IPS DF 6.9 (cell line): ENCODE measurements at regions not wholly inside any gene's neighbourhood (a gene's known extent, or its start where the extent isn't known, plus 50 kb on each side); places are given as distances from the start of the nearest gene placed in this dataset.
"Not testable (repeated sequence)": the region's sequence is repeated elsewhere in the genome, so short reads cannot be mapped to it uniquely, and the experiment has no call there.

Source experiments
- DNase-seq: peaks from one replicate; pipeline ENCODE4 v3.0.0-alpha.2; 2013; ENCODE audit warnings: low read depth, low spot score
- H3K27ac ChIP-seq: one replicate; pipeline ENCODE4 v1.5.1; 2013; ENCODE audit warnings: low read length, control low read depth
- H3K27me3 ChIP-seq: 2 replicates; pipeline ENCODE4 v1.6.1; 2013; ENCODE audit warnings: mild to moderate bottlenecking, low read length; ENCODE audit not compliant: control insufficient read depth, insufficient read depth
- H3K36me3 ChIP-seq: 2 replicates; pipeline ENCODE4 v1.6.1; 2013; ENCODE audit warnings: low read length; ENCODE audit not compliant: control insufficient read depth, insufficient read depth
- H3K4me1 ChIP-seq: 2 replicates; pipeline ENCODE4 v1.6.1; 2013; ENCODE audit warnings: low read length; ENCODE audit not compliant: control insufficient read depth, insufficient read depth
- H3K4me3 ChIP-seq: 2 replicates; pipeline ENCODE4 v1.5.1; 2013; ENCODE audit warnings: mild to moderate bottlenecking, low read length
- H3K9me3 ChIP-seq: 2 replicates; pipeline ENCODE4 v1.6.1; 2013; ENCODE audit warnings: low read length, inconsistent platforms; ENCODE audit not compliant: control insufficient read depth, insufficient read depth
- WGBS: extraction: QIAGEN DNeasy Blood & Tissue Kit; methylation state at CpG from one replicate; pipeline ENCODE4 v1.1.7; 2013; ENCODE audit warnings: mixed read lengths, missing lambda C conversion rate; ENCODE audit not compliant: insufficient read length, insufficient coverage; 5-methylcytosine and 5-hydroxymethylcytosine counted together

DNA sequence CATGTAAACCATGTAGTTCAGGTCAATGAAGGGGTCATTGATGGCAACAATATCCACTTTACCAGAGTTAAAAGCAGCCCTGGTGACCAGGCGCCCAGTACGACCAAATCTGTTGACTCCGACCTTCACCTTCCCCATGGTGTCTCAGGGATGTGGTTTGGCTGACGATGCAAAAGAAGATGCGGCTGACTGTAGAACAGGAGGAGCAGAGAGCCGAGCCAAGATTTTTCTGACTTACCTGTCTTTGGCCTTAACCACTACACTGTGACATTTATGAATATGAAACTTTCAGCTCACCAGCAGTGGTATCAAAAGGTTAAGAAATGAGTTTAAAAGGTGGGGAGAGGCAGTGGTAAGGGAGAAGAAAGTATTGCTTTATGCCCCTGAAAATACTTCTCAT, 309.8 kb downstream of the BCOR start:
- no peaks in the 10 kb centered on the region for H3K36me3 ChIP-seq
- H3K4me3 ChIP-seq, result no peak overlapping the region
- no peaks in the 10 kb centered on the region; the same call in 1 of the 2 replicates for H3K4me1 ChIP-seq
- no peaks in the 10 kb centered on the region for H3K27me3 ChIP-seq
- no peak for DNase-seq
- no peaks in the 10 kb centered on the region for H3K9me3 ChIP-seq
- WGBS, result no CpG with 5 or more reads among the region's 6 CpGs
- no peak overlapping the region for H3K27ac ChIP-seq

GRCh38 chrX:39788521-39788920, 309.2 kb downstream of the BCOR start:
- no CpG with 5 or more reads among the region's 6 CpGs for WGBS

GRCh38 chrX:39791691-39792090, 306.1 kb downstream of the BCOR start:
- H3K4me1 ChIP-seq, result no peaks in the 10 kb centered on the region; the same call in 1 of the 2 replicates
- WGBS, result no CpG with 5 or more reads among the region's 6 CpGs
- DNase-seq, result no peak
- no peaks in the 10 kb centered on the region for H3K9me3 ChIP-seq
- H3K27me3 ChIP-seq, result no peaks in the 10 kb centered on the region
- no peak overlapping the region for H3K27ac ChIP-seq
- no peaks in the 10 kb centered on the region for H3K36me3 ChIP-seq
- no peak overlapping the region for H3K4me3 ChIP-seq

More at GRCh38 chrX:39788521-39788920, 309.2 kb downstream of the BCOR start:
- no peak overlapping the region for H3K4me3 ChIP-seq
- no peaks in the 10 kb centered on the region for H3K27me3 ChIP-seq
- DNase-seq, result no peak
- H3K4me1 ChIP-seq, result no peaks in the 10 kb centered on the region; the same call in 1 of the 2 replicates
- H3K9me3 ChIP-seq, result no peaks in the 10 kb centered on the region
- H3K36me3 ChIP-seq, result no peaks in the 10 kb centered on the region
- H3K27ac ChIP-seq, result no peak overlapping the region

DNA sequence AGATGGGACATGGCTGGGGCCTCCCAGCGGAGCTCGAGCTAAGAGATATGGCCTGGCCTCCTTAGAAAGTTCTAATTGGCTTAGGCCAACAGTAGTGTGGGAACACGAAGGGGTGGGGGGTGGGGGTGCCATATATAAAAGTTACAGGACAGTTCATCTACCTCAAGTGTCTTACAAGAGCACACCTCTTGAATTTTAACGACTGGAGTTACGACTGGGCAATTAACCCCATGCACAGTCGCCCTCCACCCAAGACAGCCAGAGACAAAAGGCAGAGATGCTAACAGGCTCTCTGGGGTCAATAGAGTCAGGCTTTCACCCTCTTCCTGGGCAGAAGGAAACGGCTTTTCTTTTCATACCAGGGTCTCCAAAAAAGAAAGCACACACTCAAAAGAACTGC, 302.2 kb downstream of the BCOR start:
- no peak overlapping the region for H3K27ac ChIP-seq
- no peaks in the 10 kb centered on the region for H3K36me3 ChIP-seq
- no peaks in the 10 kb centered on the region for H3K4me1 ChIP-seq
- no peaks in the 10 kb centered on the region for H3K9me3 ChIP-seq
- H3K4me3 ChIP-seq, result no peak overlapping the region
- no CpG with 5 or more reads among the region's 7 CpGs for WGBS
- no peaks in the 10 kb centered on the region for H3K27me3 ChIP-seq
- no peak for DNase-seq

GRCh38 chrX:39796856-39797255, 300.9 kb downstream of the BCOR start:
- Histone ChIP-seq H3K27ac (no peak overlapping the region), H3K4me3 (no peak overlapping the region), H3K9me3 (no peaks in the 10 kb centered on the region), H3K4me1 (no peaks in the 10 kb centered on the region), H3K27me3 (no peaks in the 10 kb centered on the region), H3K36me3 (no peaks in the 10 kb centered on the region)
- DNase-seq, result no peak
- WGBS, result no CpG with 5 or more reads among the region's 3 CpGs

GRCh38 chrX:39798488-39798887, 299.3 kb downstream of the BCOR start:
- WGBS, result no CpG with 5 or more reads among the region's 2 CpGs
- H3K9me3 ChIP-seq, H3K4me3 ChIP-seq: not testable (repeated sequence)

GRCh38 chrX:39802354-39802753, 295.4 kb downstream of the BCOR start:
- no peak overlapping the region for H3K4me3 ChIP-seq
- no peaks in the 10 kb centered on the region for H3K4me1 ChIP-seq
- no CpG with 5 or more reads among the region's 11 CpGs for WGBS
- H3K9me3 ChIP-seq, result no peaks in the 10 kb centered on the region
- no peak overlapping the region for H3K27ac ChIP-seq
- H3K27me3 ChIP-seq, result no peaks in the 10 kb centered on the region
- no peaks in the 10 kb centered on the region for H3K36me3 ChIP-seq
- DNase-seq, result no peak

More at GRCh38 chrX:39798488-39798887, 299.3 kb downstream of the BCOR start:
- H3K36me3 ChIP-seq, H3K4me1 ChIP-seq, H3K27ac ChIP-seq, H3K27me3 ChIP-seq, DNase-seq: not testable (repeated sequence)

DNA sequence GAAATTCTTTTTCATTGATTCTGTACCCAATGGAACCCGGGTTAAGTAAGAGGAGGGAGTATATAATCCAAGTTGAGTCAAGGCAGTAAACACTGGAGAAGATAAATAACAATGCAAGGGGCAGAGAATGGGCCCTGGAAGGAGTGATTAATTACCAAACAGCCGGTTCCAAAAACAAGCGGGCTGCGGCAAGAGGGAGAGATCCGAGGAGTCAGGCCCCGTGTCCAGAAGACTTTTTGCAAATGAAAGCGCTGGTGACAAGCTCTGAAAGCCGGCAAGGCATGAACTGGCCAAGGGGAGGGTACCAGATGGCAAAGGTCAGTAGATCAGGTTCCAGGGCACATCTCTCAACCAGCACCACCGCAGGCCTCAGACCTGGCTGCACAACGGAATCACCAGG, 294.9 kb downstream of the BCOR start:
- no peak overlapping the region for H3K4me3 ChIP-seq

GRCh38 chrX:39805022-39805421, 292.7 kb downstream of the BCOR start:
- Histone ChIP-seq H3K4me3 (no peak overlapping the region), H3K4me1 (no peaks in the 10 kb centered on the region), H3K9me3 (no peaks in the 10 kb centered on the region), H3K36me3 (no peaks in the 10 kb centered on the region), H3K27me3 (no peaks in the 10 kb centered on the region), H3K27ac (no peak overlapping the region)
- no peak for DNase-seq
- no CpG with 5 or more reads among the region's 2 CpGs for WGBS

More for the DNA sequence above, 294.9 kb downstream of the BCOR start:
- H3K4me1 ChIP-seq, result no peaks in the 10 kb centered on the region
- H3K27me3 ChIP-seq, result no peaks in the 10 kb centered on the region
- no peaks in the 10 kb centered on the region for H3K9me3 ChIP-seq
- H3K36me3 ChIP-seq, result no peaks in the 10 kb centered on the region
- no peak overlapping the region for H3K27ac ChIP-seq
- no peak for DNase-seq
- WGBS, result no CpG with 5 or more reads among the region's 10 CpGs

DNA sequence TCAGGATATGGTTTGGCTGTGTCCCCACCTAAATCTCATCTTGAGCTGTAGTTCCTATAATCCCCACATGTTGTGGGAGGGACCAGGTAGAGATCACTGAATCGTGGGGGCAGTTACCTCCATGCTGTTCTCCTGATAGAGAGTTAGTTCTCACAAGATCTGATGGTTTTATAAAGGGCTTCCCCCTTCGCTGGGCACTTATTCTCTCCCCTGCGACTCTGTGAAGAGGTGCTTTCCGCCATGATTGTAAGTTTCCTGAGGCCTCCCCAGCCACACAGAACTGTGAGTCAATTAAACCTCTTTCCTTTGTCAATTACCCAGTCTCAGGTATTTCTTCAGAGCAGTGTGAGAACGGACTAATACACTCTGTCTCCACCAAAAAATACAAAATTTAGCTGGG, 291.9 kb downstream of the BCOR start:
- Histone ChIP-seq H3K9me3 (no peaks in the 10 kb centered on the region), H3K27me3 (no peaks in the 10 kb centered on the region), H3K4me3 (no peak overlapping the region), H3K36me3 (no peaks in the 10 kb centered on the region), H3K4me1 (no peaks in the 10 kb centered on the region), H3K27ac (no peak overlapping the region)
- no CpG with 5 or more reads among the region's 5 CpGs for WGBS
- DNase-seq, result no peak

- H3K27ac ChIP-seq, result no peak overlapping the region
These were observed 289.3 kb downstream of the BCOR start for GRCh38 chrX:39808471-39808917.

More at GRCh38 chrX:39808471-39808917, 289.3 kb downstream of the BCOR start:
- no peaks in the 10 kb centered on the region for H3K4me1 ChIP-seq
- H3K9me3 ChIP-seq, result no peaks in the 10 kb centered on the region
- DNase-seq, result no peak
- H3K36me3 ChIP-seq, result no peaks in the 10 kb centered on the region
- H3K4me3 ChIP-seq, result no peak overlapping the region
- no CpG with 5 or more reads among the region's 7 CpGs for WGBS
- H3K27me3 ChIP-seq, result no peaks in the 10 kb centered on the region
